DOHH2 (cell line): ENCODE measurements at regions not wholly inside any gene's neighbourhood (a gene's known extent, or its start where the extent isn't known, plus 50 kb on each side); places are given as distances from the start of the nearest gene placed in this dataset.

ENCODE experiments used
- EZH2phosphoT487 ChIP-seq: fragments of 200-600 bp; sonication (generic); IDR thresholded peaks from 2 replicates; pipeline ENCODE4 v1.6.1; 2017; ENCODE audit warnings: borderline replicate concordance, mild to moderate bottlenecking, antibody characterized with exemption, low read length, moderate library complexity, mixed read lengths
- TF ChIP-seq, protein P1 (sequence below): fragments of 200-600 bp; sonication (generic); IDR thresholded peaks from one replicate; pipeline ENCODE4 v1.5.1; 2014; ENCODE audit warnings: antibody characterized with exemption, mild to moderate bottlenecking, low read depth, low read length; ENCODE audit not compliant: poor library complexity, severe bottlenecking

DNA sequence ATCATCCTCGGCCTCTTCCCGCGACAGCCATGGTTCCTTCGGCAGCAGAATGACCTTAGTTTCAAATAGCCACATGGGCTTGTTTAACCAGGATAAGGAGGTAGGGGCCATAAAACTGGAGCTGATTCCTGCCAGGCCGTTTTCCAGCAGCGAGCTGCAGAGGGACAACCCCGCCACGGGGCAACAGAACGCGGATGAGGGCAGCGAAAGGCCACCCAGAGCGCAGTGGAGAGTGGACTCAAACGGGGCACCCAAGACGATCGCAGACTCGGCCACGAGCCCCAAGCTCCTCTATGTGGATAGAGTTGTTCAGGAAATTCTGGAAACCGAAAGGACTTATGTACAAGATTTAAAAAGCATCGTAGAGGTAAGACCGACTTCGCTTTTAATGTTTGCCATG is 131.8 kb upstream of the MTHFD1L start:
- TF ChIP-seq, protein P1, sequence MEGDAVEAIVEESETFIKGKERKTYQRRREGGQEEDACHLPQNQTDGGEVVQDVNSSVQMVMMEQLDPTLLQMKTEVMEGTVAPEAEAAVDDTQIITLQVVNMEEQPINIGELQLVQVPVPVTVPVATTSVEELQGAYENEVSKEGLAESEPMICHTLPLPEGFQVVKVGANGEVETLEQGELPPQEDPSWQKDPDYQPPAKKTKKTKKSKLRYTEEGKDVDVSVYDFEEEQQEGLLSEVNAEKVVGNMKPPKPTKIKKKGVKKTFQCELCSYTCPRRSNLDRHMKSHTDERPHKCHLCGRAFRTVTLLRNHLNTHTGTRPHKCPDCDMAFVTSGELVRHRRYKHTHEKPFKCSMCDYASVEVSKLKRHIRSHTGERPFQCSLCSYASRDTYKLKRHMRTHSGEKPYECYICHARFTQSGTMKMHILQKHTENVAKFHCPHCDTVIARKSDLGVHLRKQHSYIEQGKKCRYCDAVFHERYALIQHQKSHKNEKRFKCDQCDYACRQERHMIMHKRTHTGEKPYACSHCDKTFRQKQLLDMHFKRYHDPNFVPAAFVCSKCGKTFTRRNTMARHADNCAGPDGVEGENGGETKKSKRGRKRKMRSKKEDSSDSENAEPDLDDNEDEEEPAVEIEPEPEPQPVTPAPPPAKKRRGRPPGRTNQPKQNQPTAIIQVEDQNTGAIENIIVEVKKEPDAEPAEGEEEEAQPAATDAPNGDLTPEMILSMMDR = no peak
- no peak for TF ChIP-seq EZH2phosphoT487
